ENCODE measurements at regions not wholly inside any gene's neighbourhood (a gene's known extent, or its start where the extent isn't known, plus 50 kb on each side); places are given as distances from the start of the nearest gene placed in this dataset.

DNA sequence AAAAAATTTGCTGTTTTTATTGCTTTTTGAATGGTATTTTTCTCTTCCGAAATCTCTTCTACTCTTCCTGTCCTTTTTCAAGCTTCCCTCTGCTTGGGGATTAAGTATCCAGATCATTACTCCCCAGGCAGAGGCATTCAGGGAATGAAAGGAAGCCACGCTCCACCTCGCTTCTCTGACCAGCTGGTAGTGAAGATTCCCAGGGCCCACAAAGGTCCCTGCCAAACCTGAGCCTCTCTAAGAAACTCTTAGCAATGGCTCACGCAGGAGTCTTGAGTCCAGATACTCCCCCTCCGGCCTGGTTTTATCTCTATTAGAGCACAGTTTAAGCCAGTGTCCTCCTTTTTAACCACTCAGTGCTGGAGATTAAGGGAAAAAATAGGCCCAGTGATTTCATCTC lies 51.4 kb upstream of the SOD3 start:
- TF ChIP-seq GATA2 (IDR thresholded peaks at IDR 0.05; ENCODE audit: insufficient read depth, insufficient read length, low read depth, low read length): no peak
- no peak for TF ChIP-seq FOS (IDR thresholded peaks at IDR 0.05; ENCODE audit: borderline replicate concordance, insufficient read depth, low read length)
- TF ChIP-seq POLR2AphosphoS5 (IDR thresholded peaks at IDR 0.05; ENCODE audit: insufficient read depth, low read depth, low read length): no peak
- TF ChIP-seq CTCF (IDR thresholded peaks at IDR 0.05; ENCODE audit: extremely low read depth in 1 of 2, insufficient read depth in 1 of 2, low read depth in 1 of 2, low read length in 2 of 2): no peak
- no peaks in the 10 kb centered on the region for H3K4me1 ChIP-seq (ENCODE audit: control insufficient read depth, extremely low read depth, insufficient read depth, low read length)
- no peaks in the 10 kb centered on the region for H3K27me3 ChIP-seq (ENCODE audit: control insufficient read depth in 2 of 2, insufficient read depth in 2 of 2, low read length in 2 of 2)
- DNase-seq (ENCODE audit: low read depth, low spot score) (no peak), FAIRE-seq (no peak)
- H3K9ac ChIP-seq (replicated peaks; ENCODE audit: extremely low read depth, insufficient read depth, low read length): no peak overlapping the region
- no TSS peak for BruUV-seq (replicated peaks)
- H3K9me1 ChIP-seq (replicated peaks; ENCODE audit: control insufficient read depth, extremely low read depth, insufficient read depth, low read length): no peaks in the 10 kb centered on the region
- H2AFZ ChIP-seq (ENCODE audit: low read depth, low read length): no peak overlapping the region
- ChIA-PET POLR2A (no interaction called here), CTCF (interaction anchor here (0.6 kb wide), 1 partner anchor 58 kb away, joined by 3 read pairs; no protein-coding TSS in a partner anchor)
- no peaks in the 10 kb centered on the region for H3K79me2 ChIP-seq (ENCODE audit: control insufficient read depth, insufficient read depth, low read length)
- H3K36me3 ChIP-seq (ENCODE audit: control insufficient read depth in 2 of 2, extremely low read depth in 1 of 2, insufficient read depth in 2 of 2, low read length in 2 of 2): no peaks in the 10 kb centered on the region
- intact Hi-C loops (cut with micrococcal nuclease) (no loop called here), dilution Hi-C loops (cut with MboI; ENCODE audit: extremely low pct_ligation_motif_present, low sequenced_read_pairs) (no loop called here)
- H3K4me3 ChIP-seq (replicated peaks in 1 of 3; ENCODE audit: insufficient read depth in 1 of 3, low read depth in 1 of 3, low read length in 3 of 3): no peak overlapping the region
- no peaks in the 10 kb centered on the region for H3K9me3 ChIP-seq (replicated peaks; ENCODE audit: control insufficient read depth, insufficient read depth, low read length)
- H3K27ac ChIP-seq (ENCODE audit: insufficient read depth, low read depth, low read length): no peak overlapping the region
- no peaks in the 10 kb centered on the region for H4K20me1 ChIP-seq (replicated peaks; ENCODE audit: control insufficient read depth, extremely low read depth, insufficient read depth, low read length)
- no peak overlapping the region for H3K4me2 ChIP-seq (ENCODE audit: insufficient read depth, low read length)

DNA sequence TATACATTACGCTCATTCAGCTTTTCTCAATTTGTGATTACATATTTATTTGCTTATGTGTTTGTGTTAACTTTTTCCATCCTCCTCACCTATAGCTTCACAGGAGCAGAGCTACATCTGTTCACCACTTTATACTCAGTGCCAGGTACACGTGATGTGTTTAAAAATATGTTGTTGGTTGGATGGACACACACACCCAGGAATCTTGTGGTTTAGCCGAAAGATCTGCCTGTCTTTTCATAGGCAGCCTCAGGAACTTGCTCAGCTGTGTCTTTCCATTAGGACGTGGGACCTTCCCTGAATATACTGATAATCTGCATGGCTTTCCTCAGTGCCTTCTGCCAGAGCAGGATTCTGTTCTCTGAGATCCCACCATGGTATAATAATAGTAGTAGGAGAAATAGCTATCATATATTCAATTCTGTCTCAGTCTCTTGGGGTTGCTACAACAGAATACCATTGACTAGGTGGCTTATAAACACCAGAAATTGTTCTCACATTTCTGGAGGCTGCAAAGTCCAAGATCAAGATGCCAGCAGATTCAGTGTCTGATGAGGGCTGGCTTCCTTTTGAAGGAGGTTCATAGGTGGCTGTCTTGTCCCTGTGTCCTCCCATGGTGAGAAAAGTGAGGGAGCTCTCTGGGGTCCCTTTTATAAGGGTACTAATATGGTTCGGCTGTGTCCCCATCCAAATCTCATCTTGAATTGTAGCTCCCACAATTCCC lies 50.0 kb upstream of the SOD3 start:
- H3K27ac ChIP-seq (ENCODE audit: insufficient read depth, low read depth, low read length): no peak overlapping the region
- intact Hi-C loops (cut with micrococcal nuclease): no loop called here
- FAIRE-seq (no peak), DNase-seq (ENCODE audit: low read depth, low spot score) (no peak)
- H3K9ac ChIP-seq (replicated peaks; ENCODE audit: extremely low read depth, insufficient read depth, low read length): no peak overlapping the region
- no peaks in the 10 kb centered on the region for H3K9me1 ChIP-seq (replicated peaks; ENCODE audit: control insufficient read depth, extremely low read depth, insufficient read depth, low read length)
- no peaks in the 10 kb centered on the region for H3K27me3 ChIP-seq (ENCODE audit: control insufficient read depth in 2 of 2, insufficient read depth in 2 of 2, low read length in 2 of 2)
- no peaks in the 10 kb centered on the region for H4K20me1 ChIP-seq (replicated peaks; ENCODE audit: control insufficient read depth, extremely low read depth, insufficient read depth, low read length)
- H3K4me1 ChIP-seq (ENCODE audit: control insufficient read depth, extremely low read depth, insufficient read depth, low read length): no peaks in the 10 kb centered on the region
- H3K9me3 ChIP-seq (replicated peaks; ENCODE audit: control insufficient read depth, insufficient read depth, low read length): no peaks in the 10 kb centered on the region
- H3K4me3 ChIP-seq (replicated peaks in 1 of 3; ENCODE audit: insufficient read depth in 1 of 3, low read depth in 1 of 3, low read length in 3 of 3): no peak overlapping the region
- dilution Hi-C loops (cut with MboI; ENCODE audit: extremely low pct_ligation_motif_present, low sequenced_read_pairs): no loop called here
- H3K36me3 ChIP-seq (ENCODE audit: control insufficient read depth in 2 of 2, extremely low read depth in 1 of 2, insufficient read depth in 2 of 2, low read length in 2 of 2): no peaks in the 10 kb centered on the region
- no TSS peak for BruUV-seq (replicated peaks)
- H2AFZ ChIP-seq (ENCODE audit: low read depth, low read length): no peak overlapping the region
- ChIA-PET CTCF (interaction anchor here (1.4 kb wide), 1 partner anchor 9 kb away, joined by 4 read pairs; no protein-coding TSS in a partner anchor), POLR2A (no interaction called here)
- no peak for TF ChIP-seq JUN (IDR thresholded peaks at IDR 0.05; ENCODE audit: borderline replicate concordance, insufficient read depth, insufficient read length, low read depth)
- TF ChIP-seq MAX (IDR thresholded peaks at IDR 0.05; ENCODE audit: insufficient read depth, insufficient read length): no peak
- no peak for TF ChIP-seq FOS (IDR thresholded peaks at IDR 0.05; ENCODE audit: borderline replicate concordance, insufficient read depth, low read length)
- no peak for TF ChIP-seq POLR2A (IDR thresholded peaks at IDR 0.05; ENCODE audit: low read depth, low read length)
- no peak for TF ChIP-seq CTCF (IDR thresholded peaks at IDR 0.05; ENCODE audit: extremely low read depth in 1 of 2, insufficient read depth in 1 of 2, low read depth in 1 of 2, low read length in 2 of 2)
- TF ChIP-seq EZH2 (IDR thresholded peaks at IDR 0.05; ENCODE audit: borderline replicate concordance, low read depth, low read length, severe bottlenecking): no peak
- TF ChIP-seq GATA2 (IDR thresholded peaks at IDR 0.05; ENCODE audit: insufficient read depth, insufficient read length, low read depth, low read length): no peak
- TF ChIP-seq POLR2AphosphoS5 (IDR thresholded peaks at IDR 0.05; ENCODE audit: insufficient read depth, low read depth, low read length): no peak
- no peak for TF ChIP-seq MYC (IDR thresholded peaks at IDR 0.05; ENCODE audit: low read depth, low read length)
- no peak overlapping the region for H3K4me2 ChIP-seq (ENCODE audit: insufficient read depth, low read length)
- no peaks in the 10 kb centered on the region for H3K79me2 ChIP-seq (ENCODE audit: control insufficient read depth, insufficient read depth, low read length)

All from endothelial cell of umbilical vein (primary cell).